Fibroblast of gingiva (primary cell): ENCODE measurements at regions not wholly inside any gene's neighbourhood (a gene's known extent, or its start where the extent isn't known, plus 50 kb on each side); places are given as distances from the start of the nearest gene placed in this dataset.
A peak's percentile ranks its signal among the peaks of the same experiment; 100 is the strongest.
"Not testable (repeated sequence)": the region's sequence is repeated elsewhere in the genome, so short reads cannot be mapped to it uniquely, and the experiment has no call there.

ENCODE experiments used
- DNase-seq: peaks from one replicate; pipeline ENCODE4 v3.0.0-alpha.2; 2011; ENCODE audit warnings: low read depth

- DNase-seq = no peak
These were observed 163.9 kb upstream of the RASSF8 start for GRCh38 chr12:25794571-25794970.

- peak; percentile 40 for DNase-seq
These were observed 161.9 kb upstream of the RASSF8 start for GRCh38 chr12:25796523-25797000.

GRCh38 chr12:25797386-25797785 lies 161.1 kb upstream of the RASSF8 start:
- no peak for DNase-seq

GRCh38 chr12:25797949-25798348 lies 160.5 kb upstream of the RASSF8 start:
- DNase-seq = no peak

GRCh38 chr12:25800101-25800500 lies 158.4 kb upstream of the RASSF8 start:
- no peak for DNase-seq

- no peak for DNase-seq
These were observed 156.7 kb upstream of the RASSF8 start for GRCh38 chr12:25801734-25802133.

- no peak for DNase-seq
These were observed 156.3 kb upstream of the RASSF8 start for GRCh38 chr12:25802143-25802542.

GRCh38 chr12:25803029-25803664 lies 155.3 kb upstream of the RASSF8 start:
- DNase-seq = not testable (repeated sequence)

- DNase-seq = peak; percentile 10
These were observed 154.2 kb upstream of the RASSF8 start for GRCh38 chr12:25804286-25804685.

- no peak for DNase-seq
These were observed 152.2 kb upstream of the RASSF8 start for GRCh38 chr12:25806271-25806670.

GRCh38 chr12:25808604-25809003 lies 149.9 kb upstream of the RASSF8 start:
- no peak for DNase-seq

GRCh38 chr12:25810683-25811082 lies 147.8 kb upstream of the RASSF8 start:
- DNase-seq = no peak

GRCh38 chr12:25811656-25812126 lies 146.8 kb upstream of the RASSF8 start:
- DNase-seq = no peak

GRCh38 chr12:25812295-25812694 lies 146.2 kb upstream of the RASSF8 start:
- no peak for DNase-seq

GRCh38 chr12:25813843-25814242 lies 144.6 kb upstream of the RASSF8 start:
- no peak for DNase-seq

- DNase-seq = no peak
These were observed 141.8 kb upstream of the RASSF8 start for GRCh38 chr12:25816637-25817036.

- peak; percentile 44 for DNase-seq
These were observed 141.3 kb upstream of the RASSF8 start for GRCh38 chr12:25817166-25817565.

GRCh38 chr12:25818596-25819390 lies 139.7 kb upstream of the RASSF8 start:
- no peak for DNase-seq

- no peak for DNase-seq
These were observed 138.8 kb upstream of the RASSF8 start for GRCh38 chr12:25819691-25820090.

GRCh38 chr12:25822281-25822680 lies 136.2 kb upstream of the RASSF8 start:
- no peak for DNase-seq

GRCh38 chr12:25824734-25825133 lies 133.7 kb upstream of the RASSF8 start:
- peak; percentile 24 for DNase-seq

- no peak for DNase-seq
These were observed 133.0 kb upstream of the RASSF8 start for GRCh38 chr12:25825446-25825845.

- DNase-seq = no peak
These were observed 131.3 kb upstream of the RASSF8 start for GRCh38 chr12:25827141-25827540.
